HL-60 (cell line): ENCODE measurements at regions not wholly inside any gene's neighbourhood (a gene's known extent, or its start where the extent isn't known, plus 50 kb on each side); places are given as distances from the start of the nearest gene placed in this dataset.

Source experiments
- DNase-seq, 2 experiments: peaks; one replicate each; pipeline ENCODE4 v3.0.0-alpha.2; 2010 to 2020; ENCODE audit warnings: low read depth in 1 of 2, low spot score in 1 of 2
- H3K27ac ChIP-seq: fragments of 250-450 bp; sonication (Bioruptor Pico); replicated peaks from 2 replicates; pipeline ENCODE4 v1.5.1; 2020; ENCODE audit warnings: mild to moderate bottlenecking, moderate library complexity
- H3K27me3 ChIP-seq: fragments of 250-450 bp; sonication (Bioruptor Pico); 2 replicates; pipeline ENCODE4 v1.5.1; 2021; ENCODE audit warnings: mild to moderate bottlenecking, moderate library complexity; ENCODE audit not compliant: insufficient read depth, poor library complexity, severe bottlenecking
- H3K4me3 ChIP-seq: replicated peaks from 2 replicates; pipeline ENCODE4 v1.5.1; 2011; ENCODE audit warnings: mild to moderate bottlenecking, control low read depth, low read length; ENCODE audit not compliant: insufficient read depth
- GABPA ChIP-seq: IDR thresholded peaks from 2 replicates; pipeline ENCODE4 v1.6.1; 2012; ENCODE audit warnings: low read depth
- POLR2AphosphoS5 ChIP-seq: IDR thresholded peaks from 2 replicates; pipeline ENCODE4 v1.6.1; 2012; ENCODE audit warnings: low read depth
- SPI1 ChIP-seq: IDR thresholded peaks from 2 replicates; pipeline ENCODE4 v1.6.1; 2012; ENCODE audit warnings: low read depth, mild to moderate bottlenecking, borderline replicate concordance
- TF ChIP-seq, protein P1 (sequence below): IDR thresholded peaks from 2 replicates; pipeline ENCODE4 v1.6.1; 2012; ENCODE audit warnings: low read depth; ENCODE audit not compliant: insufficient replicate concordance
- TF ChIP-seq, protein P2 (sequence below): IDR thresholded peaks from one replicate; pipeline ENCODE4 v1.5.1; 2011; ENCODE audit warnings: low read length, control low read depth, inconsistent platforms; ENCODE audit not compliant: insufficient read depth

DNA sequence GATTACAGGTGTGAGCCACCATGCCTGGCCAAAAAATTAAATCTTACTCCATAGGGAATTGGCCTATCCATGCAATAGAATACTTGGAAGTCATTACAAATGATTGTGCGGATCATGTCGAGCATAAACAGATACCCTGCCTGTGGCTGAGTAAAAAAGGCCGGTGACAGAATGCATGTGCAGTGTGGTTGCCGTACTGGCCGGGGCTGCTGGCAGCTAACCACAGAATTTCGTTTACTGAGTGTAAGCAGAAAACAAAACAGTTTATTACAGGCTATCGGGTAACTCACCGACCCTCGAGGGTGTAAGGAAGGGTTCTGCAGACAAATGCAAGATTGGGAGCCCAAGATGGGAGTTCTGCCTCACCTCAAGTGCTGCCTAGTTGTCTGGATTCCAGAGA lies 127.7 kb downstream of the ZIC5 start:
- Histone ChIP-seq H3K27me3 (peaks cover 8% of the 10 kb centered on the region), H3K27ac (no peak overlapping the region), H3K4me3 (no peak overlapping the region)
- TF ChIP-seq GABPA (no peak), SPI1 (no peak), POLR2AphosphoS5 (no peak)
- TF ChIP-seq, protein P1, sequence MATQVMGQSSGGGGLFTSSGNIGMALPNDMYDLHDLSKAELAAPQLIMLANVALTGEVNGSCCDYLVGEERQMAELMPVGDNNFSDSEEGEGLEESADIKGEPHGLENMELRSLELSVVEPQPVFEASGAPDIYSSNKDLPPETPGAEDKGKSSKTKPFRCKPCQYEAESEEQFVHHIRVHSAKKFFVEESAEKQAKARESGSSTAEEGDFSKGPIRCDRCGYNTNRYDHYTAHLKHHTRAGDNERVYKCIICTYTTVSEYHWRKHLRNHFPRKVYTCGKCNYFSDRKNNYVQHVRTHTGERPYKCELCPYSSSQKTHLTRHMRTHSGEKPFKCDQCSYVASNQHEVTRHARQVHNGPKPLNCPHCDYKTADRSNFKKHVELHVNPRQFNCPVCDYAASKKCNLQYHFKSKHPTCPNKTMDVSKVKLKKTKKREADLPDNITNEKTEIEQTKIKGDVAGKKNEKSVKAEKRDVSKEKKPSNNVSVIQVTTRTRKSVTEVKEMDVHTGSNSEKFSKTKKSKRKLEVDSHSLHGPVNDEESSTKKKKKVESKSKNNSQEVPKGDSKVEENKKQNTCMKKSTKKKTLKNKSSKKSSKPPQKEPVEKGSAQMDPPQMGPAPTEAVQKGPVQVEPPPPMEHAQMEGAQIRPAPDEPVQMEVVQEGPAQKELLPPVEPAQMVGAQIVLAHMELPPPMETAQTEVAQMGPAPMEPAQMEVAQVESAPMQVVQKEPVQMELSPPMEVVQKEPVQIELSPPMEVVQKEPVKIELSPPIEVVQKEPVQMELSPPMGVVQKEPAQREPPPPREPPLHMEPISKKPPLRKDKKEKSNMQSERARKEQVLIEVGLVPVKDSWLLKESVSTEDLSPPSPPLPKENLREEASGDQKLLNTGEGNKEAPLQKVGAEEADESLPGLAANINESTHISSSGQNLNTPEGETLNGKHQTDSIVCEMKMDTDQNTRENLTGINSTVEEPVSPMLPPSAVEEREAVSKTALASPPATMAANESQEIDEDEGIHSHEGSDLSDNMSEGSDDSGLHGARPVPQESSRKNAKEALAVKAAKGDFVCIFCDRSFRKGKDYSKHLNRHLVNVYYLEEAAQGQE: no peak
- TF ChIP-seq, protein P2, sequence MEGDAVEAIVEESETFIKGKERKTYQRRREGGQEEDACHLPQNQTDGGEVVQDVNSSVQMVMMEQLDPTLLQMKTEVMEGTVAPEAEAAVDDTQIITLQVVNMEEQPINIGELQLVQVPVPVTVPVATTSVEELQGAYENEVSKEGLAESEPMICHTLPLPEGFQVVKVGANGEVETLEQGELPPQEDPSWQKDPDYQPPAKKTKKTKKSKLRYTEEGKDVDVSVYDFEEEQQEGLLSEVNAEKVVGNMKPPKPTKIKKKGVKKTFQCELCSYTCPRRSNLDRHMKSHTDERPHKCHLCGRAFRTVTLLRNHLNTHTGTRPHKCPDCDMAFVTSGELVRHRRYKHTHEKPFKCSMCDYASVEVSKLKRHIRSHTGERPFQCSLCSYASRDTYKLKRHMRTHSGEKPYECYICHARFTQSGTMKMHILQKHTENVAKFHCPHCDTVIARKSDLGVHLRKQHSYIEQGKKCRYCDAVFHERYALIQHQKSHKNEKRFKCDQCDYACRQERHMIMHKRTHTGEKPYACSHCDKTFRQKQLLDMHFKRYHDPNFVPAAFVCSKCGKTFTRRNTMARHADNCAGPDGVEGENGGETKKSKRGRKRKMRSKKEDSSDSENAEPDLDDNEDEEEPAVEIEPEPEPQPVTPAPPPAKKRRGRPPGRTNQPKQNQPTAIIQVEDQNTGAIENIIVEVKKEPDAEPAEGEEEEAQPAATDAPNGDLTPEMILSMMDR: no peak
- no peak for DNase-seq

GRCh38 chr13:99842405-99842804 lies 129.2 kb downstream of the ZIC5 start:
- H3K27me3 ChIP-seq: peaks cover 8% of the 10 kb centered on the region

DNA sequence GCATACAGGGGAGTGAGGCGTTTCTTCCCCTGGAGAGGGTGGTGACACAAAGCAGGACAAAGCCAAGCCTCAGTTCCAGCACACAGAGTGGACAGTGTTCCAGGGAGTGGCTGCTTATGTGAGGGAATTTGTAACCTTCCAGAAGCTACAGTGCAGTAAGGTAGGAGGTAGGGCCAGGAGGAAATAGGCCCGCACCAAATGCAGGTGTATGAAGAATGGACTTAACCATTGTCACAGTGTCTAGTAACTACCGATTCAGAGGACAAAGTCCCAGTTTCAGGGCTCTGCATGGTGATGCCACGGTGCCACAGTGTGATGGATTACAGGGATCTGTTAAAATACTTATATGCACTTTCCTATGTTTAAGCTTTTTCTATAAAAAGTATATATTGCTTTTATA lies 135.3 kb downstream of the ZIC5 start:
- Histone ChIP-seq H3K27ac (no peak overlapping the region), H3K27me3 (no peaks in the 10 kb centered on the region), H3K4me3 (no peak overlapping the region)
- no peak for DNase-seq
- no peak for TF ChIP-seq GABPA
- TF ChIP-seq, protein P2: no peak
- TF ChIP-seq, protein P1: no peak
- TF ChIP-seq POLR2AphosphoS5: no peak
- TF ChIP-seq SPI1: no peak

More at GRCh38 chr13:99842405-99842804, 129.2 kb downstream of the ZIC5 start:
- TF ChIP-seq GABPA (no peak), SPI1 (no peak)
- TF ChIP-seq, protein P1: no peak
- H3K27ac ChIP-seq: no peak overlapping the region
- no peak for DNase-seq
- H3K4me3 ChIP-seq: no peak overlapping the region

GRCh38 chr13:99835442-99835841 lies 136.1 kb downstream of the ZIC5 start:
- TF ChIP-seq, protein P1: no peak
- no peak for TF ChIP-seq SPI1
- TF ChIP-seq, protein P2: no peak
- Histone ChIP-seq H3K4me3 (no peak overlapping the region), H3K27ac (no peak overlapping the region), H3K27me3 (no peaks in the 10 kb centered on the region)
- no peak for DNase-seq
